DND-41 (cell line): ENCODE measurements at regions not wholly inside any gene's neighbourhood (a gene's known extent, or its start where the extent isn't known, plus 50 kb on each side); places are given as distances from the start of the nearest gene placed in this dataset.

Experiments
- EZH2 ChIP-seq: IDR thresholded peaks from 3 replicates; pipeline ENCODE4 v1.6.1; 2012; ENCODE audit warnings: borderline replicate concordance, low read depth, mild to moderate bottlenecking, moderate library complexity, low read length, inconsistent platforms; ENCODE audit not compliant: severe bottlenecking
- TF ChIP-seq, protein P1 (sequence below): IDR thresholded peaks from 2 replicates; pipeline ENCODE4 v1.5.1; 2012; ENCODE audit warnings: borderline replicate concordance, low read length, moderate library complexity, mild to moderate bottlenecking; ENCODE audit not compliant: poor library complexity, severe bottlenecking; ENCODE audit errors: extremely low read depth

DNA sequence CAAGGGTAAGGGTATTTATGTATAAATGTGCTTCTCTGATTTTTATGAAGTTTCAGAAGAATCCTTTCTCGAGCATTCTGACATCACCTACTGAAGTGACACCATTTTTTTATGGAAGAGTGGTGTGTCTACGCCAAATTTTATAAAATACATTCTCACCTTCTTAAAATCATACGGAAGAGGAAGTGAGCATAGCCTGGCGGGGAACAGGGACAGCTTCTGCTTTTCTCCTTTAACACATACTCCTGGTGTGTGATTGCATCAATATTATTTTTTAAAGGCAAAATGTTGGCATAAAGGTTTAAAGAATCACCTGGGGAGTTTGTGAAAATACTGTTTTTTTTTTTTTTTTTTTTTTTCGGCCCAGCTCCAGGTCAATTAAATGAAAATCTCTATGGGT, 733.6 kb upstream of the MAN1A1 start:
- TF ChIP-seq, protein P1, sequence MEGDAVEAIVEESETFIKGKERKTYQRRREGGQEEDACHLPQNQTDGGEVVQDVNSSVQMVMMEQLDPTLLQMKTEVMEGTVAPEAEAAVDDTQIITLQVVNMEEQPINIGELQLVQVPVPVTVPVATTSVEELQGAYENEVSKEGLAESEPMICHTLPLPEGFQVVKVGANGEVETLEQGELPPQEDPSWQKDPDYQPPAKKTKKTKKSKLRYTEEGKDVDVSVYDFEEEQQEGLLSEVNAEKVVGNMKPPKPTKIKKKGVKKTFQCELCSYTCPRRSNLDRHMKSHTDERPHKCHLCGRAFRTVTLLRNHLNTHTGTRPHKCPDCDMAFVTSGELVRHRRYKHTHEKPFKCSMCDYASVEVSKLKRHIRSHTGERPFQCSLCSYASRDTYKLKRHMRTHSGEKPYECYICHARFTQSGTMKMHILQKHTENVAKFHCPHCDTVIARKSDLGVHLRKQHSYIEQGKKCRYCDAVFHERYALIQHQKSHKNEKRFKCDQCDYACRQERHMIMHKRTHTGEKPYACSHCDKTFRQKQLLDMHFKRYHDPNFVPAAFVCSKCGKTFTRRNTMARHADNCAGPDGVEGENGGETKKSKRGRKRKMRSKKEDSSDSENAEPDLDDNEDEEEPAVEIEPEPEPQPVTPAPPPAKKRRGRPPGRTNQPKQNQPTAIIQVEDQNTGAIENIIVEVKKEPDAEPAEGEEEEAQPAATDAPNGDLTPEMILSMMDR, result no peak
- TF ChIP-seq EZH2, result no peak
